ENCODE measurements at regions not wholly inside any gene's neighbourhood (a gene's known extent, or its start where the extent isn't known, plus 50 kb on each side); places are given as distances from the start of the nearest gene placed in this dataset.

DNA sequence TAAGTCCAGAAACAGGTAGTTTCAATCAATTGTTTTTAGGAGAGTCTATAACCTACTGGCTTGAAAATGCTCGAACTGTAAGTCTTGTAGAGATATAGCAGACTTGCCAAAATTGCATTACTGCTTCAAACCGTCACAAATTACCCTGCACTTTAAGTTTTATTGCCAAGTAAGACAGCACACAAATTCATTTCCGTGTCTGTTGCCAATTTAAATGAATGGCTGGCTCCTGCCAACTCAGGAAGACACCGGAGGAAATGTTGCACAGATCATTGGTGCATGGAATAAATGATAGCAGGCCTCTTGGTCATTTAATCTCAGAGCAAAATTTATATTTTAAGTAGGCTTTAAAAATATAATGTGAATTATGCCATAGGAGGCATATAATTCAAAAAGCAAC is 438.1 kb downstream of the HACE1 start:
- 16 to 17% methylated on average over 4 of the region's 4 CpGs for WGBS, 2 donors (ENCODE audit: low coverage in 1 of 2)

DNA sequence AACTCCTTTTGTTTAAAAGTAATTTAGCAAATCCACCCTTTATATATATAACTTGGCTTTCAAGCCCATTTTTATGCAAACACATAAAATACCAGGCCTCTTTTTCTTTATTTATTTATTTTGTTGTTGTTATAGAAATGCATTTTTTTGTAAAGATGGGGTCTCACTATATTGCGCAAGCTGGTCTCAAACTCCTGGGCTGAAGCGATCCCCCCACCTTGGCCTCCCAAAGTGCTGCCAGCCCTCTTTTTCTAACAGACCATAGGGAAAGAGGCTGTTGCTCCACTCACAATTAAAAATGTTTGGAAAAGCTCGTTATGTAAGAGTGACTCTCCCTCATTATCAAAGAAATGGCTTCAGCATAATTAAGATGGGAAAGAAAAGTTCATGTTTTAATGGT is 440.9 kb downstream of the HACE1 start:
- DNase-seq, result no peak
- TF ChIP-seq, protein P1, sequence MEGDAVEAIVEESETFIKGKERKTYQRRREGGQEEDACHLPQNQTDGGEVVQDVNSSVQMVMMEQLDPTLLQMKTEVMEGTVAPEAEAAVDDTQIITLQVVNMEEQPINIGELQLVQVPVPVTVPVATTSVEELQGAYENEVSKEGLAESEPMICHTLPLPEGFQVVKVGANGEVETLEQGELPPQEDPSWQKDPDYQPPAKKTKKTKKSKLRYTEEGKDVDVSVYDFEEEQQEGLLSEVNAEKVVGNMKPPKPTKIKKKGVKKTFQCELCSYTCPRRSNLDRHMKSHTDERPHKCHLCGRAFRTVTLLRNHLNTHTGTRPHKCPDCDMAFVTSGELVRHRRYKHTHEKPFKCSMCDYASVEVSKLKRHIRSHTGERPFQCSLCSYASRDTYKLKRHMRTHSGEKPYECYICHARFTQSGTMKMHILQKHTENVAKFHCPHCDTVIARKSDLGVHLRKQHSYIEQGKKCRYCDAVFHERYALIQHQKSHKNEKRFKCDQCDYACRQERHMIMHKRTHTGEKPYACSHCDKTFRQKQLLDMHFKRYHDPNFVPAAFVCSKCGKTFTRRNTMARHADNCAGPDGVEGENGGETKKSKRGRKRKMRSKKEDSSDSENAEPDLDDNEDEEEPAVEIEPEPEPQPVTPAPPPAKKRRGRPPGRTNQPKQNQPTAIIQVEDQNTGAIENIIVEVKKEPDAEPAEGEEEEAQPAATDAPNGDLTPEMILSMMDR (IDR thresholded peaks at IDR 0.05), result no peak
- no peak for TF ChIP-seq EP300 (IDR thresholded peaks at IDR 0.05; ENCODE audit: low read depth)
- no peak for TF ChIP-seq POLR2AphosphoS5 (IDR thresholded peaks at IDR 0.05)
- TF ChIP-seq POLR2A (IDR thresholded peaks at IDR 0.05), result no peak
- H3K4me1 ChIP-seq, result peaks cover 0 to 4% (median 0%) of the 10 kb centered on the region in 4 donors
- H3K4me3 ChIP-seq, result no peak overlapping the region
- intact Hi-C loops (cut with DNase I; ENCODE audit: low total_unique reads), result no loop called here
- no peaks in the 10 kb centered on the region for H3K27me3 ChIP-seq
- H3K36me3 ChIP-seq, result no peaks in the 10 kb centered on the region
- no peak overlapping the region for H3K27ac ChIP-seq
- in situ Hi-C loops (cut with MboI; ENCODE audit: low pct_ligation_motif_present in 1 of 4, low pct_unique_long_range_greater_than_20kb in 1 of 4, low sequenced_read_pairs in 3 of 4), result no loop called here
- no peaks in the 10 kb centered on the region for H3K9me3 ChIP-seq
- 89 to 94% methylated on average over 2 to 3 of the region's 3 CpGs for WGBS, 2 donors (ENCODE audit: low coverage in 1 of 2)

More for the DNA sequence above, 438.1 kb downstream of the HACE1 start:
- H3K36me3 ChIP-seq, result no peaks in the 10 kb centered on the region
- peaks cover 0 to 4% (median 0%) of the 10 kb centered on the region in 4 donors for H3K4me1 ChIP-seq
- TF ChIP-seq EP300 (IDR thresholded peaks at IDR 0.05; ENCODE audit: low read depth), result no peak
- TF ChIP-seq, protein P1 (IDR thresholded peaks at IDR 0.05), result no peak
- no peak overlapping the region for H3K4me3 ChIP-seq
- H3K27ac ChIP-seq, result no peak overlapping the region
- in situ Hi-C loops (cut with MboI; ENCODE audit: low pct_ligation_motif_present in 1 of 4, low pct_unique_long_range_greater_than_20kb in 1 of 4, low sequenced_read_pairs in 3 of 4) (no loop called here), intact Hi-C loops (cut with DNase I; ENCODE audit: low total_unique reads) (no loop called here)
- H3K27me3 ChIP-seq, result no peaks in the 10 kb centered on the region
- DNase-seq, result no peak
- no peaks in the 10 kb centered on the region for H3K9me3 ChIP-seq

DNA sequence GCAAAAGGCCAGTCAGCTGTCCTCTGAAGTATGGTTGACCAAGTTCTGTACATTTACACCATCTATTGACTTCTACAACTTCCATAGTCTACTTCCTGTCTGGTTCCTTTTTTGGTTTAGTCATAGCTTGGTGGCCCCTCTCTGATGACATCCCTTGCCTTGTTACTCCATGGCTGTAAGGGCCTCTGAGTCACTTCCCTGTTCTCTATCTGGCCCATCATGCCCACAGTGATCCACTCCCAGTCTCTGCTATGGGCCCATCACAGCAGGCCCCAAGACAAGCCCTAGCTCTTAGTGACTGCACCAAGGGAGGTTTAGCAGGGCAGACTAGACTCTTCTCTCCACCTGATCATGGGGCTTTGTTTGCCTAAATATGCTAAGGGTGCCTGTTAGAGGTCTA is 441.6 kb downstream of the HACE1 start:
- Histone ChIP-seq H3K9me3 (no peaks in the 10 kb centered on the region), H3K4me1 (peaks cover 0 to 4% (median 0%) of the 10 kb centered on the region in 4 donors), H3K27me3 (no peaks in the 10 kb centered on the region), H3K27ac (no peak overlapping the region), H3K36me3 (no peaks in the 10 kb centered on the region), H3K4me3 (no peak overlapping the region)
- TF ChIP-seq POLR2AphosphoS5 (IDR thresholded peaks at IDR 0.05) (no peak), POLR2A (IDR thresholded peaks at IDR 0.05) (no peak), EP300 (IDR thresholded peaks at IDR 0.05; ENCODE audit: low read depth) (no peak)
- TF ChIP-seq, protein P1 (IDR thresholded peaks at IDR 0.05), result no peak
- in situ Hi-C loops (cut with MboI; ENCODE audit: low pct_ligation_motif_present in 1 of 4, low pct_unique_long_range_greater_than_20kb in 1 of 4, low sequenced_read_pairs in 3 of 4), result no loop called here
- intact Hi-C loops (cut with DNase I; ENCODE audit: low total_unique reads), result no loop called here
- no peak for DNase-seq

DNA sequence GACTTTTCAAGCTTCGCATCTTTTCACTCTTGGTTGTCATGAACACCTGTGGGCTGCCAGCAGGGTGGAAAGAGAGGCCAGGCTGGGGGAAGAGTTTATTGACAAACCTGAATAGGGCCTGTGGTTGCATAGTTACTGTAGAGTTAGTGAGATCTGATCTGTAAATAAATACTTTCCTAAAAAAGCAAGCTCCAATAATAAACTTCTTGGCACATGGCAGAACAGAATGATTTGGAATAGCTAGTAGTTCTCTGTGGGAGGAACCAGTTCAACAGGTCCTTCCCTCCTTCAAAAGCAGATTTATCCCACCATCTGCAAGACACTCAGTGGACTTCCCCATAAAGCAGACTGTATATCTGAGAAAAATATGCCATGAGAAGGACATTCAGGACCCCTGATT is 445.0 kb downstream of the HACE1 start:
- TF ChIP-seq, protein P1 (IDR thresholded peaks at IDR 0.05), result no peak
- TF ChIP-seq POLR2AphosphoS5 (IDR thresholded peaks at IDR 0.05), result no peak
- TF ChIP-seq EP300 (IDR thresholded peaks at IDR 0.05; ENCODE audit: low read depth), result no peak
- TF ChIP-seq POLR2A (IDR thresholded peaks at IDR 0.05), result no peak
- H3K27ac ChIP-seq, result no peak overlapping the region
- H3K27me3 ChIP-seq, result no peaks in the 10 kb centered on the region
- H3K9me3 ChIP-seq, result no peaks in the 10 kb centered on the region
- intact Hi-C loops (cut with DNase I; ENCODE audit: low total_unique reads), result no loop called here
- 87 to 100% methylated on average over 1 of the region's 1 CpG for WGBS, 2 donors (ENCODE audit: low coverage in 1 of 2)
- H3K4me1 ChIP-seq, result no peaks in the 10 kb centered on the region
- no peaks in the 10 kb centered on the region for H3K36me3 ChIP-seq
- H3K4me3 ChIP-seq, result no peak overlapping the region
- DNase-seq, result no peak
- in situ Hi-C loops (cut with MboI; ENCODE audit: low pct_ligation_motif_present in 1 of 4, low pct_unique_long_range_greater_than_20kb in 1 of 4, low sequenced_read_pairs in 3 of 4), result no loop called here
